OCI-LY1 (cell line): ENCODE measurements at regions not wholly inside any gene's neighbourhood (a gene's known extent, or its start where the extent isn't known, plus 50 kb on each side); places are given as distances from the start of the nearest gene placed in this dataset.

Source experiments
- CTCF ChIP-seq: fragments of 200-600 bp; sonication (generic), shearing (Covaris generic); IDR thresholded peaks from 2 replicates; pipeline ENCODE4 v1.5.1; 2017; ENCODE audit warnings: mild to moderate bottlenecking, antibody characterized with exemption, low read length, moderate library complexity, mixed read lengths
- EZH2 ChIP-seq: fragments of 200-600 bp; sonication (generic), shearing (Covaris generic); IDR thresholded peaks from 2 replicates; pipeline ENCODE4 v1.8.0; 2017; ENCODE audit warnings: borderline replicate concordance, mixed run types, mild to moderate bottlenecking, antibody characterized with exemption, low read length, moderate library complexity, mixed read lengths

- TF ChIP-seq EZH2, result no peak
- no peak for TF ChIP-seq CTCF
Measured at GRCh38 chr6:105819745-105820144, 266.4 kb upstream of the PRDM1 start.
